GM12892 (cell line): ENCODE measurements at regions not wholly inside any gene's neighbourhood (a gene's known extent, or its start where the extent isn't known, plus 50 kb on each side); places are given as distances from the start of the nearest gene placed in this dataset.

Experiments used
- POLR2A ChIP-seq: IDR thresholded peaks from 2 replicates; pipeline ENCODE4 v1.6.1; 2011; ENCODE audit warnings: low read depth, low read length, control low read depth
- POLR2AphosphoS5 ChIP-seq: IDR thresholded peaks from 2 replicates; pipeline ENCODE4 v1.6.1; 2011; ENCODE audit warnings: low read depth, low read length, control low read depth

- TF ChIP-seq POLR2A (no peak), POLR2AphosphoS5 (no peak)
Observed at GRCh38 chr7:49703881-49704280, 69.6 kb upstream of the VWC2 start.
